K562 (cell line): ENCODE measurements at regions not wholly inside any gene's neighbourhood (a gene's known extent, or its start where the extent isn't known, plus 50 kb on each side); places are given as distances from the start of the nearest gene placed in this dataset.

Source experiments
- CTBP1 ChIP-seq: fragments of 450-650 bp; IDR thresholded peaks from 2 replicates; pipeline ENCODE4 v1.6.1; 2016; ENCODE audit warnings: borderline replicate concordance
- HMG20B ChIP-seq: fragments of 250-450 bp; sonication (Bioruptor Pico); IDR thresholded peaks from 2 replicates; pipeline ENCODE4 v1.5.0; 2021; ENCODE audit warnings: mild to moderate bottlenecking
- NELFE ChIP-seq: IDR thresholded peaks from 2 replicates; pipeline ENCODE4 v1.6.1; 2011; ENCODE audit warnings: mild to moderate bottlenecking; ENCODE audit not compliant: insufficient read depth, insufficient read length
- RBM17 ChIP-seq: fragments of 200-400 bp; formaldehyde crosslinking; IDR thresholded peaks from 2 replicates; pipeline ENCODE4 v1.6.1; 2017; ENCODE audit warnings: low read depth, mild to moderate bottlenecking, low read length, borderline replicate concordance
- SAFB2 ChIP-seq: fragments of 200-400 bp; formaldehyde crosslinking; IDR thresholded peaks from 2 replicates; pipeline ENCODE4 v1.6.1; 2018; ENCODE audit warnings: borderline replicate concordance, low read length, low read depth, moderate library complexity; ENCODE audit not compliant: severe bottlenecking
- SMARCC2 ChIP-seq: fragments of 450-650 bp; IDR thresholded peaks from 2 replicates; pipeline ENCODE4 v1.6.1; 2017; ENCODE audit warnings: antibody characterized with exemption, moderate library complexity, mild to moderate bottlenecking, low read depth
- ZFX ChIP-seq: sonication (generic); formaldehyde crosslinking; IDR thresholded peaks from 2 replicates; pipeline ENCODE4 v1.8.0; 2022; ENCODE audit warnings: mild to moderate bottlenecking, missing genetic modification reagents, moderate library complexity
- ZNF263 ChIP-seq: sonication (generic); formaldehyde crosslinking; IDR thresholded peaks from 2 replicates; pipeline ENCODE4 v1.8.0; 2022; ENCODE audit warnings: mild to moderate bottlenecking, missing genetic modification reagents, borderline replicate concordance
- ZNF311 ChIP-seq: fragments of 250-450 bp; sonication (Bioruptor Pico); IDR thresholded peaks from 2 replicates; pipeline ENCODE4 v1.4.0; 2020; ENCODE audit warnings: mild to moderate bottlenecking, moderate library complexity
- TF ChIP-seq, protein P1 (sequence below): fragments of 250-450 bp; sonication (Bioruptor Pico); IDR thresholded peaks from 2 replicates; pipeline ENCODE4 v1.8.0; 2021; ENCODE audit warnings: moderate library complexity, mild to moderate bottlenecking, inconsistent platforms
- TF ChIP-seq, protein P2 (sequence below), 3 experiments: IDR thresholded peaks in 2 of 3; conservative IDR thresholded peaks in 1 of 3; 2 replicates each; pipeline ENCODE4 v1.5.1; 2011 to 2012; ENCODE audit warnings: low read length in 3 of 3, mild to moderate bottlenecking in 3 of 3, control low read depth in 2 of 3, improper control_type of control experiment in 1 of 3, inconsistent platforms in 1 of 3, low read depth in 1 of 3, mixed read lengths in 1 of 3, moderate library complexity in 1 of 3; ENCODE audit not compliant: insufficient read depth in 2 of 3
- TF ChIP-seq, protein P3 (sequence below): fragments of 250-450 bp; sonication (Bioruptor Pico); IDR thresholded peaks from 2 replicates; pipeline ENCODE4 v1.5.0; 2021
- TF ChIP-seq, protein P4 (sequence below): sonication (generic); formaldehyde crosslinking; IDR thresholded peaks from 2 replicates; pipeline ENCODE4 v1.5.0; 2020; ENCODE audit warnings: missing genetic modification reagents
- TF ChIP-seq, protein P5 (sequence below): sonication (generic); formaldehyde crosslinking; IDR thresholded peaks from 2 replicates; pipeline ENCODE4 v1.8.1; 2023; ENCODE audit warnings: mild to moderate bottlenecking, missing genetic modification reagents

DNA sequence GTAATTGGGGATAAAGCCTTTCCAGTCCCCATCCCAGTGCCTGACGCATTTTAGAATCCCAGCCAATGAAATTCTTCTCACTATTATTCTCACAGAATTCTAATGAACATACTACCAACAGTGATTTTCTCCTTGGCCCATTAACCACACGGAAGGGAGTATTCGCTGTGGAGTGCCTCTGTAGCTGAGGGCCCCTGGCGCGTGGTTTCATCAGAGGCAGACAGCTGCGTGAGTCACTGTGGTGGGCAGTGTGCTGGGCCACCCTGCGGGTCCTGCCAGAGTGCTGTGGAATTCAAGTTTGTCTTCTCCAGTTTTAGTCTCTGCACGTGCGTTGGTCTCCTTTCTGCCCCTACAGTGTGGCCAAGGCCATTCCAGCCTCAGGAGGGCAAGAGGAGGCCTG is 335.4 kb upstream of the FAT1 start:
- TF ChIP-seq, protein P1, sequence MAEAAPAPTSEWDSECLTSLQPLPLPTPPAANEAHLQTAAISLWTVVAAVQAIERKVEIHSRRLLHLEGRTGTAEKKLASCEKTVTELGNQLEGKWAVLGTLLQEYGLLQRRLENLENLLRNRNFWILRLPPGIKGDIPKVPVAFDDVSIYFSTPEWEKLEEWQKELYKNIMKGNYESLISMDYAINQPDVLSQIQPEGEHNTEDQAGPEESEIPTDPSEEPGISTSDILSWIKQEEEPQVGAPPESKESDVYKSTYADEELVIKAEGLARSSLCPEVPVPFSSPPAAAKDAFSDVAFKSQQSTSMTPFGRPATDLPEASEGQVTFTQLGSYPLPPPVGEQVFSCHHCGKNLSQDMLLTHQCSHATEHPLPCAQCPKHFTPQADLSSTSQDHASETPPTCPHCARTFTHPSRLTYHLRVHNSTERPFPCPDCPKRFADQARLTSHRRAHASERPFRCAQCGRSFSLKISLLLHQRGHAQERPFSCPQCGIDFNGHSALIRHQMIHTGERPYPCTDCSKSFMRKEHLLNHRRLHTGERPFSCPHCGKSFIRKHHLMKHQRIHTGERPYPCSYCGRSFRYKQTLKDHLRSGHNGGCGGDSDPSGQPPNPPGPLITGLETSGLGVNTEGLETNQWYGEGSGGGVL (CRISPR knock-in tag): no peak
- TF ChIP-seq SAFB2 (no peak), NELFE (no peak), HMG20B (CRISPR knock-in tag) (no peak), RBM17 (no peak), SMARCC2 (no peak), ZNF311 (CRISPR knock-in tag) (no peak), CTBP1 (no peak), ZNF263 (CRISPR knock-in tag) (no peak), ZFX (CRISPR knock-in tag) (no peak)
- TF ChIP-seq, protein P2, sequence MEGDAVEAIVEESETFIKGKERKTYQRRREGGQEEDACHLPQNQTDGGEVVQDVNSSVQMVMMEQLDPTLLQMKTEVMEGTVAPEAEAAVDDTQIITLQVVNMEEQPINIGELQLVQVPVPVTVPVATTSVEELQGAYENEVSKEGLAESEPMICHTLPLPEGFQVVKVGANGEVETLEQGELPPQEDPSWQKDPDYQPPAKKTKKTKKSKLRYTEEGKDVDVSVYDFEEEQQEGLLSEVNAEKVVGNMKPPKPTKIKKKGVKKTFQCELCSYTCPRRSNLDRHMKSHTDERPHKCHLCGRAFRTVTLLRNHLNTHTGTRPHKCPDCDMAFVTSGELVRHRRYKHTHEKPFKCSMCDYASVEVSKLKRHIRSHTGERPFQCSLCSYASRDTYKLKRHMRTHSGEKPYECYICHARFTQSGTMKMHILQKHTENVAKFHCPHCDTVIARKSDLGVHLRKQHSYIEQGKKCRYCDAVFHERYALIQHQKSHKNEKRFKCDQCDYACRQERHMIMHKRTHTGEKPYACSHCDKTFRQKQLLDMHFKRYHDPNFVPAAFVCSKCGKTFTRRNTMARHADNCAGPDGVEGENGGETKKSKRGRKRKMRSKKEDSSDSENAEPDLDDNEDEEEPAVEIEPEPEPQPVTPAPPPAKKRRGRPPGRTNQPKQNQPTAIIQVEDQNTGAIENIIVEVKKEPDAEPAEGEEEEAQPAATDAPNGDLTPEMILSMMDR (IDR thresholded peaks at IDR 0.05 in 2 of 3, conservative IDR thresholded peaks at IDR 0.05 in 1 of 3; ENCODE audit: insufficient read depth in 2 of 3, low read depth in 1 of 3, low read length in 3 of 3): no peak
- TF ChIP-seq, protein P3, sequence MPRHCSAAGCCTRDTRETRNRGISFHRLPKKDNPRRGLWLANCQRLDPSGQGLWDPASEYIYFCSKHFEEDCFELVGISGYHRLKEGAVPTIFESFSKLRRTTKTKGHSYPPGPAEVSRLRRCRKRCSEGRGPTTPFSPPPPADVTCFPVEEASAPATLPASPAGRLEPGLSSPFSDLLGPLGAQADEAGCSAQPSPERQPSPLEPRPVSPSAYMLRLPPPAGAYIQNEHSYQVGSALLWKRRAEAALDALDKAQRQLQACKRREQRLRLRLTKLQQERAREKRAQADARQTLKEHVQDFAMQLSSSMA: no peak
- TF ChIP-seq, protein P4, sequence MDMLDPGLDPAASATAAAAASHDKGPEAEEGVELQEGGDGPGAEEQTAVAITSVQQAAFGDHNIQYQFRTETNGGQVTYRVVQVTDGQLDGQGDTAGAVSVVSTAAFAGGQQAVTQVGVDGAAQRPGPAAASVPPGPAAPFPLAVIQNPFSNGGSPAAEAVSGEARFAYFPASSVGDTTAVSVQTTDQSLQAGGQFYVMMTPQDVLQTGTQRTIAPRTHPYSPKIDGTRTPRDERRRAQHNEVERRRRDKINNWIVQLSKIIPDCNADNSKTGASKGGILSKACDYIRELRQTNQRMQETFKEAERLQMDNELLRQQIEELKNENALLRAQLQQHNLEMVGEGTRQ (CRISPR knock-in tag): no peak
- TF ChIP-seq, protein P5, sequence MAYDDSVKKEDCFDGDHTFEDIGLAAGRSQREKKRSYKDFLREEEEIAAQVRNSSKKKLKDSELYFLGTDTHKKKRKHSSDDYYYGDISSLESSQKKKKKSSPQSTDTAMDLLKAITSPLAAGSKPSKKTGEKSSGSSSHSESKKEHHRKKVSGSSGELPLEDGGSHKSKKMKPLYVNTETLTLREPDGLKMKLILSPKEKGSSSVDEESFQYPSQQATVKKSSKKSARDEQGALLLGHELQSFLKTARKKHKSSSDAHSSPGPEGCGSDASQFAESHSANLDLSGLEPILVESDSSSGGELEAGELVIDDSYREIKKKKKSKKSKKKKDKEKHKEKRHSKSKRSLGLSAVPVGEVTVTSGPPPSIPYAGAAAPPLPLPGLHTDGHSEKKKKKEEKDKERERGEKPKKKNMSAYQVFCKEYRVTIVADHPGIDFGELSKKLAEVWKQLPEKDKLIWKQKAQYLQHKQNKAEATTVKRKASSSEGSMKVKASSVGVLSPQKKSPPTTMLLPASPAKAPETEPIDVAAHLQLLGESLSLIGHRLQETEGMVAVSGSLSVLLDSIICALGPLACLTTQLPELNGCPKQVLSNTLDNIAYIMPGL (CRISPR knock-in tag): no peak
